Endothelial cell (in vitro differentiated cells): ENCODE measurements at regions not wholly inside any gene's neighbourhood (a gene's known extent, or its start where the extent isn't known, plus 50 kb on each side); places are given as distances from the start of the nearest gene placed in this dataset.

ENCODE experiments used
- DNase-seq: peaks from one replicate; pipeline ENCODE4 v3.0.0; 2021; ENCODE audit warnings: low spot score
- H3K27ac Mint-ChIP-seq: one replicate; pipeline ENCODE4 v1.8.0; 2021; ENCODE audit warnings: mixed read lengths, inconsistent platforms; ENCODE audit not compliant: unreplicated experiment
- H3K27me3 Mint-ChIP-seq: one replicate; pipeline ENCODE4 v1.8.0; 2021; ENCODE audit warnings: mild to moderate bottlenecking, moderate library complexity, mixed read lengths, inconsistent platforms; ENCODE audit not compliant: unreplicated experiment
- H3K36me3 Mint-ChIP-seq: one replicate; pipeline ENCODE4 v1.8.0; 2021; ENCODE audit warnings: mild to moderate bottlenecking, low read depth, mixed read lengths, inconsistent platforms; ENCODE audit not compliant: unreplicated experiment
- H3K4me1 Mint-ChIP-seq: one replicate; pipeline ENCODE4 v1.8.0; 2021; ENCODE audit warnings: mild to moderate bottlenecking, mixed read lengths, inconsistent platforms; ENCODE audit not compliant: unreplicated experiment
- H3K4me3 Mint-ChIP-seq: one replicate; pipeline ENCODE4 v1.8.0; 2021; ENCODE audit warnings: mild to moderate bottlenecking, mixed read lengths, inconsistent platforms; ENCODE audit not compliant: unreplicated experiment
- H3K9me3 Mint-ChIP-seq: one replicate; pipeline ENCODE4 v1.8.0; 2021; ENCODE audit warnings: mixed read lengths, inconsistent platforms; ENCODE audit not compliant: unreplicated experiment
- CTCF ChIP-seq: fragments of 200-600 bp; sonication (generic); IDR thresholded peaks from one replicate; pipeline ENCODE4 v1.5.0; 2021; ENCODE audit warnings: antibody characterized with exemption; ENCODE audit not compliant: unreplicated experiment

GRCh38 chr11:13836666-13837065 is 125.9 kb upstream of the SPON1 start:
- H3K4me1 Mint-ChIP-seq: peaks cover 10% of the 10 kb centered on the region

GRCh38 chr11:13837286-13837685 is 125.2 kb upstream of the SPON1 start:
- H3K9me3 Mint-ChIP-seq: no peaks in the 10 kb centered on the region

More at GRCh38 chr11:13836666-13837065, 125.9 kb upstream of the SPON1 start:
- no peaks in the 10 kb centered on the region for H3K9me3 Mint-ChIP-seq
- H3K36me3 Mint-ChIP-seq: no peaks in the 10 kb centered on the region
- no peak for TF ChIP-seq CTCF
- H3K27ac Mint-ChIP-seq: no peak overlapping the region
- H3K27me3 Mint-ChIP-seq: no peaks in the 10 kb centered on the region
- DNase-seq: no peak
- H3K4me3 Mint-ChIP-seq: no peak overlapping the region

GRCh38 chr11:13841393-13841792 is 121.1 kb upstream of the SPON1 start:
- Mint-ChIP-seq H3K9me3 (no peaks in the 10 kb centered on the region), H3K36me3 (no peaks in the 10 kb centered on the region), H3K27me3 (peaks cover 1% of the 10 kb centered on the region), H3K4me3 (no peak overlapping the region), H3K27ac (no peak overlapping the region), H3K4me1 (peaks cover 6% of the 10 kb centered on the region)
- no peak for DNase-seq
- TF ChIP-seq CTCF: no peak

More at GRCh38 chr11:13837286-13837685, 125.2 kb upstream of the SPON1 start:
- no peak for TF ChIP-seq CTCF
- no peaks in the 10 kb centered on the region for H3K36me3 Mint-ChIP-seq
- no peak for DNase-seq
- no peak overlapping the region for H3K27ac Mint-ChIP-seq
- H3K27me3 Mint-ChIP-seq: no peaks in the 10 kb centered on the region
- H3K4me1 Mint-ChIP-seq: peaks cover 10% of the 10 kb centered on the region
- no peak overlapping the region for H3K4me3 Mint-ChIP-seq

GRCh38 chr11:13848031-13848430 is 114.5 kb upstream of the SPON1 start:
- Mint-ChIP-seq H3K9me3 (no peaks in the 10 kb centered on the region), H3K27ac (no peak overlapping the region), H3K4me1 (no peaks in the 10 kb centered on the region), H3K27me3 (peaks cover 1% of the 10 kb centered on the region), H3K36me3 (no peaks in the 10 kb centered on the region), H3K4me3 (no peak overlapping the region)
- DNase-seq: no peak
- no peak for TF ChIP-seq CTCF

- H3K27me3 Mint-ChIP-seq: peaks cover 2% of the 10 kb centered on the region
- H3K4me1 Mint-ChIP-seq: no peaks in the 10 kb centered on the region
- H3K27ac Mint-ChIP-seq: no peak overlapping the region
- DNase-seq: no peak
- TF ChIP-seq CTCF: no peak
- no peaks in the 10 kb centered on the region for H3K36me3 Mint-ChIP-seq
- no peaks in the 10 kb centered on the region for H3K9me3 Mint-ChIP-seq
- H3K4me3 Mint-ChIP-seq: no peak overlapping the region
Observed at GRCh38 chr11:13850231-13851005, 112.1 kb upstream of the SPON1 start.
